Tibial nerve (tissue), 4 donors: ENCODE measurements at regions not wholly inside any gene's neighbourhood (a gene's known extent, or its start where the extent isn't known, plus 50 kb on each side); places are given as distances from the start of the nearest gene placed in this dataset.
"Not testable (repeated sequence)": the region's sequence is repeated elsewhere in the genome, so short reads cannot be mapped to it uniquely, and the experiment has no call there.

Experiments used
- DNase-seq, 2 donors: peaks; one replicate each; pipeline ENCODE4 v3.0.0-alpha.2; 2019; ENCODE audit warnings: low spot score in 2 of 2
- H3K27ac ChIP-seq, 4 donors: fragments of 200-600 bp; sonication (generic) in 3 of 4; one replicate each; pipeline ENCODE4 v1.5.1; 2017 to 2019; ENCODE audit warnings: mild to moderate bottlenecking in 1 of 4
- H3K27me3 ChIP-seq, 2 donors: fragments of 200-600 bp; sonication (generic) in 1 of 2; one replicate each; pipeline versions ENCODE4 v1.5.1 to v1.6.0; 2017 to 2019
- H3K36me3 ChIP-seq, 3 donors: fragments of 200-600 bp; sonication (generic); one replicate each; pipeline ENCODE4 v1.5.1; 2018 to 2019
- H3K4me1 ChIP-seq, 4 donors: fragments of 200-600 bp; sonication (generic) in 3 of 4; one replicate each; pipeline ENCODE4 v1.5.1; 2017 to 2019
- H3K4me3 ChIP-seq, 4 donors: fragments of 200-600 bp; sonication (generic) in 3 of 4; one replicate each; pipeline ENCODE4 v1.5.1; 2017 to 2019; ENCODE audit warnings: mild to moderate bottlenecking in 1 of 4, moderate library complexity in 1 of 4
- H3K9me3 ChIP-seq, 4 donors: fragments of 200-600 bp; sonication (generic) in 3 of 4; one replicate each; pipeline ENCODE4 v1.5.1; 2017 to 2019
- CTCF ChIP-seq, 5 experiments: fragments of 200-600 bp in 3 of 5; fragments of 450-650 bp in 2 of 5; sonication (generic) in 3 of 5; IDR thresholded peaks; one replicate each; pipeline ENCODE4 v1.5.1; 2016 to 2019; ENCODE audit warnings: antibody characterized with exemption in 5 of 5, mild to moderate bottlenecking in 3 of 5, moderate library complexity in 2 of 5
- EP300 ChIP-seq, 2 donors: sonication (generic); formaldehyde crosslinking; IDR thresholded peaks; one replicate each; pipeline ENCODE4 v1.6.1; 2017; ENCODE audit warnings: antibody characterized with exemption in 2 of 2, mild to moderate bottlenecking in 1 of 2
- POLR2A ChIP-seq, 2 donors: fragments of 450-650 bp; IDR thresholded peaks; one replicate each; pipeline ENCODE4 v1.6.1; 2017; ENCODE audit warnings: antibody characterized with exemption in 2 of 2, mild to moderate bottlenecking in 2 of 2, moderate library complexity in 2 of 2
- WGBS, 2 donors: methylation state at CpG; one replicate each; pipeline ENCODE4 v1.1.5; 2018; 5-methylcytosine and 5-hydroxymethylcytosine counted together

- no peaks in the 10 kb centered on the region for H3K36me3 ChIP-seq
- peaks cover 0 to 23% (median 0%) of the 10 kb centered on the region in 4 donors for H3K9me3 ChIP-seq
- WGBS, 2 donors, result 82 to 86% methylated on average over 7 of the region's 7 CpGs
- DNase-seq, result no peak
- no peak overlapping the region for H3K27ac ChIP-seq
- no peaks in the 10 kb centered on the region for H3K27me3 ChIP-seq
- H3K4me3 ChIP-seq, result no peak overlapping the region
- H3K4me1 ChIP-seq, result no peaks in the 10 kb centered on the region
- TF ChIP-seq POLR2A (IDR thresholded peaks at IDR 0.05), result no peak
- TF ChIP-seq EP300 (IDR thresholded peaks at IDR 0.05), result no peak
- no peak for TF ChIP-seq CTCF (IDR thresholded peaks at IDR 0.05)
Measured at GRCh38 chr14:104404922-104405321, 174.6 kb upstream of the C14orf180 start.

- Histone ChIP-seq H3K27ac (no peak overlapping the region), H3K36me3 (no peaks in the 10 kb centered on the region), H3K9me3 (peaks cover 0 to 26% (median 0%) of the 10 kb centered on the region in 4 donors), H3K4me1 (no peaks in the 10 kb centered on the region), H3K27me3 (no peaks in the 10 kb centered on the region), H3K4me3 (no peak overlapping the region)
- DNase-seq, result no peak
- no peak for TF ChIP-seq EP300 (IDR thresholded peaks at IDR 0.05)
- TF ChIP-seq CTCF (IDR thresholded peaks at IDR 0.05), result no peak
- TF ChIP-seq POLR2A (IDR thresholded peaks at IDR 0.05), result no peak
- 74 to 77% methylated on average over 9 of the region's 9 CpGs for WGBS, 2 donors
Measured at GRCh38 chr14:104405360-104406226, 174.0 kb upstream of the C14orf180 start.

GRCh38 chr14:104406831-104407230, 172.7 kb upstream of the C14orf180 start:
- Histone ChIP-seq H3K36me3 (no peaks in the 10 kb centered on the region), H3K27ac (no peak overlapping the region), H3K4me1 (no peaks in the 10 kb centered on the region), H3K9me3 (peaks cover 0 to 22% (median 0%) of the 10 kb centered on the region in 4 donors), H3K27me3 (no peaks in the 10 kb centered on the region), H3K4me3 (no peak overlapping the region)
- DNase-seq, result no peak
- 80 to 87% methylated on average over 5 of the region's 5 CpGs for WGBS, 2 donors
- TF ChIP-seq CTCF (IDR thresholded peaks at IDR 0.05), result no peak
- no peak for TF ChIP-seq POLR2A (IDR thresholded peaks at IDR 0.05)
- no peak for TF ChIP-seq EP300 (IDR thresholded peaks at IDR 0.05)

GRCh38 chr14:104416383-104416782, 163.2 kb upstream of the C14orf180 start:
- DNase-seq, result no peak
- Histone ChIP-seq H3K27me3 (no peaks in the 10 kb centered on the region), H3K9me3 (no peaks in the 10 kb centered on the region), H3K36me3 (no peaks in the 10 kb centered on the region), H3K4me3 (no peak overlapping the region), H3K4me1 (no peaks in the 10 kb centered on the region), H3K27ac (no peak overlapping the region)
- no peak for TF ChIP-seq POLR2A (IDR thresholded peaks at IDR 0.05)
- TF ChIP-seq CTCF (IDR thresholded peaks at IDR 0.05), result no peak
- no peak for TF ChIP-seq EP300 (IDR thresholded peaks at IDR 0.05)
- 68% methylated on average over 1 of the region's 1 CpG for WGBS, 2 donors

GRCh38 chr14:104419865-104420505, 159.6 kb upstream of the C14orf180 start:
- H3K4me3 ChIP-seq, result no peak overlapping the region
- H3K36me3 ChIP-seq, result no peaks in the 10 kb centered on the region
- TF ChIP-seq CTCF (IDR thresholded peaks at IDR 0.05) (no peak), EP300 (IDR thresholded peaks at IDR 0.05) (no peak), POLR2A (IDR thresholded peaks at IDR 0.05) (no peak)
- no peak overlapping the region for H3K27ac ChIP-seq
- H3K4me1 ChIP-seq, result no peaks in the 10 kb centered on the region
- DNase-seq, result no peak
- H3K9me3 ChIP-seq, result no peaks in the 10 kb centered on the region
- H3K27me3 ChIP-seq, result peaks cover 0 to 10% of the 10 kb centered on the region in 2 donors
- WGBS, 2 donors, result 40% methylated on average over 6 of the region's 6 CpGs

GRCh38 chr14:104420523-104420922, 159.0 kb upstream of the C14orf180 start:
- WGBS, 2 donors, result 89 to 94% methylated on average over 3 of the region's 3 CpGs
- not testable (repeated sequence) for H3K36me3 ChIP-seq, H3K9me3 ChIP-seq, H3K27me3 ChIP-seq, H3K27ac ChIP-seq, H3K4me3 ChIP-seq, DNase-seq, H3K4me1 ChIP-seq
